WTC11 (cell line): ENCODE measurements at regions not wholly inside any gene's neighbourhood (a gene's known extent, or its start where the extent isn't known, plus 50 kb on each side); places are given as distances from the start of the nearest gene placed in this dataset.

ENCODE experiments used
- ATAC-seq: fragments of 200-7000 bp; cut with Tn5 transposase; 2 replicates; pipeline ENCODE4 v1.10.0; 2021; ENCODE audit warnings: mild to moderate bottlenecking, moderate library complexity
- CTCF ChIA-PET: fragments of 300-600 bp; sonication (Branson Sonifier 250); formaldehyde crosslinking; loops from one replicate; lab custom pipeline; 2021; ENCODE audit warnings: antibody characterized with exemption; lab: Charles Lee
- POLR2A ChIA-PET: fragments of 350-600 bp; sonication (Branson Sonifier 250); formaldehyde crosslinking; loops from one replicate; lab custom pipeline; 2021; ENCODE audit warnings: antibody characterized with exemption; lab: Charles Lee
- DNase-seq: peaks from one replicate; pipeline ENCODE4 v3.0.0; 2021; ENCODE audit warnings: low spot score
- H3K27ac Mint-ChIP-seq: 2 replicates; pipeline ENCODE4 v1.8.0; 2021; ENCODE audit warnings: mixed read lengths
- H3K27me3 Mint-ChIP-seq: 2 replicates; pipeline ENCODE4 v1.8.0; 2021; ENCODE audit warnings: low read depth, mild to moderate bottlenecking, moderate library complexity, mixed read lengths
- H3K36me3 Mint-ChIP-seq: 2 replicates; pipeline ENCODE4 v1.8.0; 2021; ENCODE audit warnings: mixed read lengths
- H3K4me1 Mint-ChIP-seq: 2 replicates; pipeline ENCODE4 v1.8.0; 2022; ENCODE audit warnings: mixed read lengths
- H3K4me3 Mint-ChIP-seq: 2 replicates; pipeline ENCODE4 v1.8.0; 2021; ENCODE audit warnings: mild to moderate bottlenecking, moderate library complexity, mixed read lengths
- H3K9me3 Mint-ChIP-seq: 2 replicates; pipeline ENCODE4 v1.8.0; 2021; ENCODE audit warnings: mixed read lengths
- ATF1 ChIP-seq: sonication (generic); formaldehyde crosslinking; IDR thresholded peaks from 2 replicates; pipeline ENCODE4 v1.8.1; 2023; ENCODE audit warnings: mild to moderate bottlenecking, moderate library complexity, missing genetic modification reagents
- ESRRA ChIP-seq: sonication (generic); formaldehyde crosslinking; IDR thresholded peaks from 2 replicates; pipeline ENCODE4 v1.8.1; 2022; ENCODE audit warnings: mild to moderate bottlenecking, missing genetic modification reagents, borderline replicate concordance
- FOXP1 ChIP-seq: sonication (generic); formaldehyde crosslinking; IDR thresholded peaks from 2 replicates; pipeline ENCODE4 v1.8.0; 2022; ENCODE audit warnings: missing genetic modification reagents, mild to moderate bottlenecking, moderate library complexity, borderline replicate concordance
- HMGA2 ChIP-seq: fragments of 250-450 bp; sonication (Bioruptor Pico); IDR thresholded peaks from 2 replicates; pipeline ENCODE4 v1.4.0; 2021; ENCODE audit warnings: mild to moderate bottlenecking, moderate library complexity
- IRF2 ChIP-seq: sonication (generic); formaldehyde crosslinking; IDR thresholded peaks from 2 replicates; pipeline ENCODE4 v1.8.0; 2022; ENCODE audit warnings: low read depth, missing genetic modification reagents, borderline replicate concordance
- KAT7 ChIP-seq: sonication (generic); formaldehyde crosslinking; IDR thresholded peaks from 2 replicates; pipeline ENCODE4 v1.8.1; 2023; ENCODE audit warnings: missing genetic modification reagents, mild to moderate bottlenecking, borderline replicate concordance
- MXD4 ChIP-seq: fragments of 250-450 bp; sonication (Bioruptor Pico); IDR thresholded peaks from 2 replicates; pipeline ENCODE4 v1.8.0; 2021; ENCODE audit warnings: mild to moderate bottlenecking, moderate library complexity, borderline replicate concordance
- MYBL2 ChIP-seq: sonication (generic); formaldehyde crosslinking; IDR thresholded peaks from 2 replicates; pipeline ENCODE4 v1.8.1; 2023; ENCODE audit warnings: mild to moderate bottlenecking, moderate library complexity, missing genetic modification reagents
- NFYB ChIP-seq: sonication (generic); formaldehyde crosslinking; conservative IDR thresholded peaks from 2 replicates; pipeline ENCODE4 v1.8.0; 2022; ENCODE audit warnings: low read depth, missing genetic modification reagents
- NR3C1 ChIP-seq: sonication (generic); formaldehyde crosslinking; conservative IDR thresholded peaks from 2 replicates; pipeline ENCODE4 v1.8.1; 2023; ENCODE audit warnings: low read depth, mild to moderate bottlenecking, missing genetic modification reagents
- SMAD3 ChIP-seq: sonication (generic); formaldehyde crosslinking; IDR thresholded peaks from 2 replicates; pipeline ENCODE4 v1.8.0; 2022; ENCODE audit warnings: missing genetic modification reagents, mild to moderate bottlenecking, borderline replicate concordance
- TEAD4 ChIP-seq: sonication (generic); formaldehyde crosslinking; IDR thresholded peaks from 2 replicates; pipeline ENCODE4 v1.8.0; 2022; ENCODE audit warnings: mild to moderate bottlenecking, missing genetic modification reagents
- ZNF121 ChIP-seq: sonication (generic); formaldehyde crosslinking; IDR thresholded peaks from 2 replicates; pipeline ENCODE4 v1.8.0; 2023; ENCODE audit warnings: missing genetic modification reagents
- ZNF416 ChIP-seq: fragments of 250-450 bp; sonication (Bioruptor Pico); IDR thresholded peaks from 2 replicates; pipeline ENCODE4 v1.9.0; 2021; ENCODE audit warnings: mild to moderate bottlenecking, inconsistent platforms
- ZNF423 ChIP-seq: fragments of 250-450 bp; sonication (Bioruptor Pico); IDR thresholded peaks from 2 replicates; pipeline ENCODE4 v2.1.2; 2022; ENCODE audit warnings: mild to moderate bottlenecking, moderate library complexity
- TF ChIP-seq, protein P1 (sequence below): sonication (generic); formaldehyde crosslinking; conservative IDR thresholded peaks from 2 replicates; pipeline ENCODE4 v1.8.1; 2022; ENCODE audit warnings: mild to moderate bottlenecking, missing genetic modification reagents
- TF ChIP-seq, protein P2 (sequence below): sonication (generic); formaldehyde crosslinking; IDR thresholded peaks from 2 replicates; pipeline ENCODE4 v1.8.1; 2022; ENCODE audit warnings: low read depth, mild to moderate bottlenecking, moderate library complexity, missing genetic modification reagents, borderline replicate concordance
- TF ChIP-seq, protein P3 (sequence below): sonication (generic); formaldehyde crosslinking; IDR thresholded peaks from 2 replicates; pipeline ENCODE4 v1.8.1; 2022; ENCODE audit warnings: low read depth, missing genetic modification reagents, borderline replicate concordance
- TF ChIP-seq, protein P4 (sequence below): fragments of 250-450 bp; sonication (Bioruptor Pico); conservative IDR thresholded peaks from 2 replicates; pipeline ENCODE4 v1.9.0; 2021; ENCODE audit warnings: mild to moderate bottlenecking
- TF ChIP-seq, protein P5 (sequence below): fragments of 250-450 bp; sonication (Bioruptor Pico); IDR thresholded peaks from 2 replicates; pipeline ENCODE4 v1.9.0; 2021; ENCODE audit warnings: mild to moderate bottlenecking
- TF ChIP-seq, protein P6 (sequence below): sonication (generic); formaldehyde crosslinking; IDR thresholded peaks from 2 replicates; pipeline ENCODE4 v1.8.1; 2023; ENCODE audit warnings: mild to moderate bottlenecking, missing genetic modification reagents, moderate library complexity
- TF ChIP-seq, protein P7 (sequence below): fragments of 250-450 bp; sonication (Bioruptor Pico); IDR thresholded peaks from 2 replicates; pipeline ENCODE4 v2.1.2; 2022; ENCODE audit warnings: mild to moderate bottlenecking, moderate library complexity
- TF ChIP-seq, protein P8 (sequence below): sonication (generic); formaldehyde crosslinking; IDR thresholded peaks from 2 replicates; pipeline ENCODE4 v1.8.1; 2022; ENCODE audit warnings: mild to moderate bottlenecking, missing genetic modification reagents, moderate library complexity, borderline replicate concordance
- TF ChIP-seq, protein P9 (sequence below): sonication (generic); formaldehyde crosslinking; IDR thresholded peaks from 2 replicates; pipeline ENCODE4 v1.8.1; 2023; ENCODE audit warnings: mild to moderate bottlenecking, moderate library complexity, missing genetic modification reagents

DNA sequence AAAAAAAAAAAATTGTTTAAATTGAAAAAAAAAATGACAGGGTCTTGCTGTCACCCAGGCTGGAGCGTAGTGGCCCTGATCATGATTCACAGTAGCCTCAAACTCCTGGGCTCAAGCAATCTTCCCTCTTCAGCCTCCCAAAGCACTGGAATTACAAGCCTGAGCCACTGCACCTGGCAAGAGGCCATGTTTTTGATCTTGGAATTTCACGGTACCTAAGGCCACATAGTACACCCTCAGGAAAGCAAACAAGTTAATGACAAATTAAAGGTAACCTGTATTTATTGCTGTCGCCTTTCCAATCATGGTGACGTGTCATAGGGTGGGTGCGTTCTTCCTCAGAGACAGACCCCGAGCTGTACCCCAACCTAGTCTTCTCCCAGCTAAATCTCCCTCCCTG, 79.2 kb downstream of the LINC00237 start (continued):
- TF ChIP-seq, protein P1, sequence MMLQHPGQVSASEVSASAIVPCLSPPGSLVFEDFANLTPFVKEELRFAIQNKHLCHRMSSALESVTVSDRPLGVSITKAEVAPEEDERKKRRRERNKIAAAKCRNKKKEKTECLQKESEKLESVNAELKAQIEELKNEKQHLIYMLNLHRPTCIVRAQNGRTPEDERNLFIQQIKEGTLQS (CRISPR knock-in tag), result no peak
- no peak for TF ChIP-seq FOXP1 (CRISPR knock-in tag)
- TF ChIP-seq MXD4, result no peak
- no peak for TF ChIP-seq HMGA2
- TF ChIP-seq, protein P2, sequence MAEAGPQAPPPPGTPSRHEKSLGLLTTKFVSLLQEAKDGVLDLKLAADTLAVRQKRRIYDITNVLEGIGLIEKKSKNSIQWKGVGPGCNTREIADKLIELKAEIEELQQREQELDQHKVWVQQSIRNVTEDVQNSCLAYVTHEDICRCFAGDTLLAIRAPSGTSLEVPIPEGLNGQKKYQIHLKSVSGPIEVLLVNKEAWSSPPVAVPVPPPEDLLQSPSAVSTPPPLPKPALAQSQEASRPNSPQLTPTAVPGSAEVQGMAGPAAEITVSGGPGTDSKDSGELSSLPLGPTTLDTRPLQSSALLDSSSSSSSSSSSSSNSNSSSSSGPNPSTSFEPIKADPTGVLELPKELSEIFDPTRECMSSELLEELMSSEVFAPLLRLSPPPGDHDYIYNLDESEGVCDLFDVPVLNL (CRISPR knock-in tag), result no peak
- TF ChIP-seq TEAD4 (CRISPR knock-in tag), result no peak

DNA sequence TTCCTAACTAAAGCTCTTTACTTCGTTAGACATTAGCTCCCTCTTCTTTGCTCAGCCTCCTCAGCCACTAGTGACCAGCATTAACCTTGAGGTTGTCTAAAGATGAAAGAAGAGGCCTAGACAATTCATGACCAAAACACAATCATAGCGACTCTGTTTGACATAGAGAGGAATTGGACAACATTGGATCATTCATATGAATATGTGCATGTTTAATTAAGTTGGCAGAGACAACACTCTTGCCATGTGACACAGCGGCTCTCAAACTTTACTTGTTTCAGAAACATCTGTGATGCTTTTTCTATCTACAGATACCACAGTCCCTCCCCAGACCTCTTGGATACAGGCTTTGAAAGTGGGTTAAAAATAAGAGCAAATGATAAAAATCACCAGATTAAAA, 81.7 kb downstream of the LINC00237 start:
- no peaks in the 10 kb centered on the region for H3K9me3 Mint-ChIP-seq
- TF ChIP-seq, protein P3, sequence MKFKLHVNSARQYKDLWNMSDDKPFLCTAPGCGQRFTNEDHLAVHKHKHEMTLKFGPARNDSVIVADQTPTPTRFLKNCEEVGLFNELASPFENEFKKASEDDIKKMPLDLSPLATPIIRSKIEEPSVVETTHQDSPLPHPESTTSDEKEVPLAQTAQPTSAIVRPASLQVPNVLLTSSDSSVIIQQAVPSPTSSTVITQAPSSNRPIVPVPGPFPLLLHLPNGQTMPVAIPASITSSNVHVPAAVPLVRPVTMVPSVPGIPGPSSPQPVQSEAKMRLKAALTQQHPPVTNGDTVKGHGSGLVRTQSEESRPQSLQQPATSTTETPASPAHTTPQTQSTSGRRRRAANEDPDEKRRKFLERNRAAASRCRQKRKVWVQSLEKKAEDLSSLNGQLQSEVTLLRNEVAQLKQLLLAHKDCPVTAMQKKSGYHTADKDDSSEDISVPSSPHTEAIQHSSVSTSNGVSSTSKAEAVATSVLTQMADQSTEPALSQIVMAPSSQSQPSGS, result no peak
- TF ChIP-seq ATF1 (CRISPR knock-in tag), result no peak
- no peak for TF ChIP-seq MYBL2 (CRISPR knock-in tag)
- TF ChIP-seq, protein P4, sequence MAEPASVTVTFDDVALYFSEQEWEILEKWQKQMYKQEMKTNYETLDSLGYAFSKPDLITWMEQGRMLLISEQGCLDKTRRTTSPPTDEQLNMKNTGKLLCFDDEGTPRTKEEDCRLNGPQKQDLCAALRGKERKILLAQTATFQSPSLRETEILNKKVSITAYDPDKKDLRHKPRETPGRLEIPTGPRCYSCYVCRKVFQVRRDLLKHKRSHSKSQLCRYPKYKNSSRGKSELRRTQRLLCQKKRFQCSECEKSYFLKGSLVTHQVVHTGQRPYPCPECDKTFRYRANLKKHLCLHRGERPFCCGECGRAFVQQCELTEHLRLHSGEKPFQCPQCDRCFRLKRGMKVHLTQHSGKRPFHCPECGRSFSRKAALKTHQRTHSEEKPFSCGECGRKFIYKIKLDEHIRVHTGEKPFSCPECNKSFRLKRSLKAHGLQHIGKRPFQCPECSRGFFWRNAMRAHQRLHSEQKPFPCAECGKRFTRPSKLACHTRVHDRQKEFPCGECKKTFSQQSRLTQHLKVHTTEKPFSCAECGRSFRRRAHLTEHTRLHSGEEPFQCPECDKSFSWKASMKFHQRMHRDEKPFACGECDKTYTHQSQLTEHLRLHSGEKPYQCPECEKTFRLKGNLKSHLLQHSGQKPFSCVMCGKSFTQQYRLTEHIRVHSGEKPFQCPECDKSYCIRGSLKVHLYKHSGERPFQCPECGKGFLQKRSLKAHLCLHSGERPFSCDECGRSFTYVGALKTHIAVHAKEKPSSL, result no peak
- TF ChIP-seq ZNF423 (CRISPR knock-in tag), result no peak
- TF ChIP-seq, protein P5, sequence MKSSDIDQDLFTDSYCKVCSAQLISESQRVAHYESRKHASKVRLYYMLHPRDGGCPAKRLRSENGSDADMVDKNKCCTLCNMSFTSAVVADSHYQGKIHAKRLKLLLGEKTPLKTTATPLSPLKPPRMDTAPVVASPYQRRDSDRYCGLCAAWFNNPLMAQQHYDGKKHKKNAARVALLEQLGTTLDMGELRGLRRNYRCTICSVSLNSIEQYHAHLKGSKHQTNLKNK (CRISPR knock-in tag), result no peak
- TF ChIP-seq, protein P6, sequence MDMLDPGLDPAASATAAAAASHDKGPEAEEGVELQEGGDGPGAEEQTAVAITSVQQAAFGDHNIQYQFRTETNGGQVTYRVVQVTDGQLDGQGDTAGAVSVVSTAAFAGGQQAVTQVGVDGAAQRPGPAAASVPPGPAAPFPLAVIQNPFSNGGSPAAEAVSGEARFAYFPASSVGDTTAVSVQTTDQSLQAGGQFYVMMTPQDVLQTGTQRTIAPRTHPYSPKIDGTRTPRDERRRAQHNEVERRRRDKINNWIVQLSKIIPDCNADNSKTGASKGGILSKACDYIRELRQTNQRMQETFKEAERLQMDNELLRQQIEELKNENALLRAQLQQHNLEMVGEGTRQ (CRISPR knock-in tag), result no peak
- TF ChIP-seq NFYB (CRISPR knock-in tag), result no peak
- no peak for TF ChIP-seq IRF2 (CRISPR knock-in tag)
- TF ChIP-seq ZNF416 (CRISPR knock-in tag), result no peak
- TF ChIP-seq, protein P7, sequence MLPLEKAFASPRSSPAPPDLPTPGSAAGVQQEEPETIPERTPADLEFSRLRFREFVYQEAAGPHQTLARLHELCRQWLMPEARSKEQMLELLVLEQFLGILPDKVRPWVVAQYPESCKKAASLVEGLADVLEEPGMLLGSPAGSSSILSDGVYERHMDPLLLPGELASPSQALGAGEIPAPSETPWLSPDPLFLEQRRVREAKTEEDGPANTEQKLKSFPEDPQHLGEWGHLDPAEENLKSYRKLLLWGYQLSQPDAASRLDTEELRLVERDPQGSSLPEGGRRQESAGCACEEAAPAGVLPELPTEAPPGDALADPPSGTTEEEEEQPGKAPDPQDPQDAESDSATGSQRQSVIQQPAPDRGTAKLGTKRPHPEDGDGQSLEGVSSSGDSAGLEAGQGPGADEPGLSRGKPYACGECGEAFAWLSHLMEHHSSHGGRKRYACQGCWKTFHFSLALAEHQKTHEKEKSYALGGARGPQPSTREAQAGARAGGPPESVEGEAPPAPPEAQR (CRISPR knock-in tag), result no peak
- no peak for TF ChIP-seq ESRRA
- TF ChIP-seq ZNF121 (CRISPR knock-in tag), result no peak
- no peak for TF ChIP-seq SMAD3 (CRISPR knock-in tag)
- TF ChIP-seq, protein P8, sequence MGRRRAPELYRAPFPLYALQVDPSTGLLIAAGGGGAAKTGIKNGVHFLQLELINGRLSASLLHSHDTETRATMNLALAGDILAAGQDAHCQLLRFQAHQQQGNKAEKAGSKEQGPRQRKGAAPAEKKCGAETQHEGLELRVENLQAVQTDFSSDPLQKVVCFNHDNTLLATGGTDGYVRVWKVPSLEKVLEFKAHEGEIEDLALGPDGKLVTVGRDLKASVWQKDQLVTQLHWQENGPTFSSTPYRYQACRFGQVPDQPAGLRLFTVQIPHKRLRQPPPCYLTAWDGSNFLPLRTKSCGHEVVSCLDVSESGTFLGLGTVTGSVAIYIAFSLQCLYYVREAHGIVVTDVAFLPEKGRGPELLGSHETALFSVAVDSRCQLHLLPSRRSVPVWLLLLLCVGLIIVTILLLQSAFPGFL (CRISPR knock-in tag), result no peak
- no peak for TF ChIP-seq NR3C1
- TF ChIP-seq KAT7 (CRISPR knock-in tag), result no peak
- TF ChIP-seq, protein P9, sequence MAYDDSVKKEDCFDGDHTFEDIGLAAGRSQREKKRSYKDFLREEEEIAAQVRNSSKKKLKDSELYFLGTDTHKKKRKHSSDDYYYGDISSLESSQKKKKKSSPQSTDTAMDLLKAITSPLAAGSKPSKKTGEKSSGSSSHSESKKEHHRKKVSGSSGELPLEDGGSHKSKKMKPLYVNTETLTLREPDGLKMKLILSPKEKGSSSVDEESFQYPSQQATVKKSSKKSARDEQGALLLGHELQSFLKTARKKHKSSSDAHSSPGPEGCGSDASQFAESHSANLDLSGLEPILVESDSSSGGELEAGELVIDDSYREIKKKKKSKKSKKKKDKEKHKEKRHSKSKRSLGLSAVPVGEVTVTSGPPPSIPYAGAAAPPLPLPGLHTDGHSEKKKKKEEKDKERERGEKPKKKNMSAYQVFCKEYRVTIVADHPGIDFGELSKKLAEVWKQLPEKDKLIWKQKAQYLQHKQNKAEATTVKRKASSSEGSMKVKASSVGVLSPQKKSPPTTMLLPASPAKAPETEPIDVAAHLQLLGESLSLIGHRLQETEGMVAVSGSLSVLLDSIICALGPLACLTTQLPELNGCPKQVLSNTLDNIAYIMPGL (CRISPR knock-in tag), result no peak
- TF ChIP-seq, protein P2 (CRISPR knock-in tag), result no peak
- TF ChIP-seq, all 79 proteins: peak for 0
- H3K4me3 Mint-ChIP-seq, result no peak overlapping the region
- H3K27me3 Mint-ChIP-seq, result peaks cover 6% of the 10 kb centered on the region; the same call in 1 of the 2 replicates
- ATAC-seq, result no peak
- H3K4me1 Mint-ChIP-seq, result peaks cover 25% of the 10 kb centered on the region
- DNase-seq, result no peak
- ChIA-PET POLR2A (no interaction called here), CTCF (no interaction called here)
- no peaks in the 10 kb centered on the region for H3K36me3 Mint-ChIP-seq
- H3K27ac Mint-ChIP-seq, result no peak overlapping the region
